ENCODE measurements at regions not wholly inside any gene's neighbourhood (a gene's known extent, or its start where the extent isn't known, plus 50 kb on each side); places are given as distances from the start of the nearest gene placed in this dataset.

- DNase-seq (ENCODE audit: low read depth, low spot score) (no peak), ATAC-seq (no peak)
- POLR2A ChIA-PET: no interaction called here
- CTCF ChIA-PET: no interaction called here
- intact Hi-C loops (cut with micrococcal nuclease; ENCODE audit: unreplicated experiment): no loop called here
- no peaks in the 10 kb centered on the region for H3K9me3 ChIP-seq (ENCODE audit: control insufficient read depth, insufficient read depth, low read depth, low read length)
- no peak overlapping the region for H3K27ac ChIP-seq (ENCODE audit: low read length)
- no peak overlapping the region for H3K4me3 ChIP-seq (ENCODE audit: low read depth in 2 of 2, low read length in 2 of 2)
- in situ Hi-C loops (cut with HindIII; ENCODE audit: low pct_unique_long_range_greater_than_20kb, low sequenced_read_pairs): no loop called here
- no TSS peak for BruUV-seq (replicated peaks)
- H3K4me1 ChIP-seq (ENCODE audit: control insufficient read depth, insufficient read depth, low read length): no peaks in the 10 kb centered on the region; the same call in 1 of the 2 replicates
- TF ChIP-seq REST (IDR thresholded peaks at IDR 0.05; ENCODE audit: insufficient read depth in 1 of 2, low read depth in 2 of 2, low read length in 1 of 2) (no peak), POLR2AphosphoS5 (IDR thresholded peaks at IDR 0.05; ENCODE audit: low read depth, low read length) (no peak), SIN3A (IDR thresholded peaks at IDR 0.05; ENCODE audit: borderline replicate concordance, insufficient read depth, low read depth, low read length) (no peak), CTCF (IDR thresholded peaks at IDR 0.05) (no peak), TCF7L2 (IDR thresholded peaks at IDR 0.05; ENCODE audit: low read depth, low read length) (no peak)
- H3K36me3 ChIP-seq (ENCODE audit: control insufficient read depth, insufficient read depth, low read length): no peaks in the 10 kb centered on the region
- H3K27me3 ChIP-seq (ENCODE audit: control insufficient read depth, insufficient read depth, low read length): no peaks in the 10 kb centered on the region
Measured at GRCh38 chr15:39193611-39194010, 387.3 kb upstream of the THBS1 start.

- TF ChIP-seq POLR2AphosphoS5 (IDR thresholded peaks at IDR 0.05; ENCODE audit: low read depth, low read length) (no peak), TCF7L2 (IDR thresholded peaks at IDR 0.05; ENCODE audit: low read depth, low read length) (no peak), CTCF (IDR thresholded peaks at IDR 0.05) (no peak), REST (IDR thresholded peaks at IDR 0.05; ENCODE audit: insufficient read depth in 1 of 2, low read depth in 2 of 2, low read length in 1 of 2) (no peak), SIN3A (IDR thresholded peaks at IDR 0.05; ENCODE audit: borderline replicate concordance, insufficient read depth, low read depth, low read length) (no peak)
- no TSS peak for BruUV-seq (replicated peaks)
- no peak for DNase-seq (ENCODE audit: low read depth, low spot score)
- ATAC-seq: no peak
- Histone ChIP-seq H3K9me3 (ENCODE audit: control insufficient read depth, insufficient read depth, low read depth, low read length) (no peaks in the 10 kb centered on the region), H3K4me1 (ENCODE audit: control insufficient read depth, insufficient read depth, low read length) (no peaks in the 10 kb centered on the region; the same call in 1 of the 2 replicates), H3K36me3 (ENCODE audit: control insufficient read depth, insufficient read depth, low read length) (no peaks in the 10 kb centered on the region), H3K27me3 (ENCODE audit: control insufficient read depth, insufficient read depth, low read length) (no peaks in the 10 kb centered on the region), H3K27ac (ENCODE audit: low read length) (no peak overlapping the region), H3K4me3 (ENCODE audit: low read depth in 2 of 2, low read length in 2 of 2) (no peak overlapping the region)
- in situ Hi-C loops (cut with HindIII; ENCODE audit: low pct_unique_long_range_greater_than_20kb, low sequenced_read_pairs) (no loop called here), intact Hi-C loops (cut with micrococcal nuclease; ENCODE audit: unreplicated experiment) (no loop called here)
- ChIA-PET CTCF (no interaction called here), POLR2A (no interaction called here)
Measured at GRCh38 chr15:39194106-39194830, 386.6 kb upstream of the THBS1 start.

Measured in Panc1 (cell line).